DOHH2 (cell line): ENCODE measurements at regions not wholly inside any gene's neighbourhood (a gene's known extent, or its start where the extent isn't known, plus 50 kb on each side); places are given as distances from the start of the nearest gene placed in this dataset.

Experiments used
- H3F3A ChIP-seq: fragments of 200-600 bp; sonication (generic), shearing (Covaris generic); 2 replicates; pipeline ENCODE4 v1.6.0; 2016; ENCODE audit warnings: antibody characterized with exemption, mild to moderate bottlenecking; ENCODE audit not compliant: control insufficient read depth, insufficient read depth
- H3K27ac ChIP-seq: fragments of 200-600 bp; sonication (generic); 2 replicates; pipeline ENCODE4 v1.5.1; 2014; ENCODE audit warnings: low read depth, mild to moderate bottlenecking, low read length, moderate library complexity
- H3K27me3 ChIP-seq: fragments of 200-600 bp; sonication (generic); 2 replicates; pipeline ENCODE4 v1.6.1; 2014; ENCODE audit warnings: mild to moderate bottlenecking, low read length, mixed read lengths; ENCODE audit not compliant: control insufficient read depth
- H3K36me3 ChIP-seq: fragments of 200-600 bp; sonication (generic); 2 replicates; pipeline ENCODE4 v1.6.1; 2014; ENCODE audit warnings: mild to moderate bottlenecking, low read length, moderate library complexity, mixed read lengths; ENCODE audit not compliant: control insufficient read depth
- H3K4me1 ChIP-seq: fragments of 200-600 bp; sonication (generic); 2 replicates; pipeline ENCODE4 v1.6.1; 2014; ENCODE audit warnings: mild to moderate bottlenecking, low read length, mixed read lengths; ENCODE audit not compliant: control insufficient read depth
- H3K4me2 ChIP-seq: fragments of 200-600 bp; sonication (generic); 2 replicates; pipeline ENCODE4 v1.6.0; 2014; ENCODE audit warnings: mild to moderate bottlenecking, low read length, moderate library complexity
- H3K4me3 ChIP-seq: fragments of 200-600 bp; sonication (generic); 2 replicates; pipeline ENCODE4 v1.5.1; 2014; ENCODE audit warnings: mild to moderate bottlenecking, low read length, mixed read lengths
- H3K79me2 ChIP-seq: fragments of 200-600 bp; sonication (generic); 2 replicates; pipeline ENCODE4 v1.6.1; 2014; ENCODE audit warnings: mild to moderate bottlenecking, low read length, mixed read lengths; ENCODE audit not compliant: control insufficient read depth
- H3K9me2 ChIP-seq: fragments of 200-600 bp; sonication (generic); replicated peaks from 2 replicates; pipeline ENCODE4 v1.6.1; 2014; ENCODE audit warnings: mild to moderate bottlenecking, low read length, mixed read lengths; ENCODE audit not compliant: control insufficient read depth
- H3K9me3 ChIP-seq: fragments of 200-600 bp; sonication (generic); 2 replicates; pipeline ENCODE4 v1.6.1; 2014; ENCODE audit warnings: antibody characterized with exemption, low read length, mixed read lengths; ENCODE audit not compliant: control insufficient read depth, insufficient read depth
- H4K20me1 ChIP-seq: fragments of 200-600 bp; sonication (generic); 2 replicates; pipeline ENCODE4 v1.6.0; 2014; ENCODE audit warnings: low read depth, mild to moderate bottlenecking, antibody characterized with exemption, low read length, moderate library complexity; ENCODE audit not compliant: control insufficient read depth, insufficient read depth
- EZH2phosphoT487 ChIP-seq: fragments of 200-600 bp; sonication (generic); IDR thresholded peaks from 2 replicates; pipeline ENCODE4 v1.6.1; 2017; ENCODE audit warnings: borderline replicate concordance, mild to moderate bottlenecking, antibody characterized with exemption, low read length, moderate library complexity, mixed read lengths
- TF ChIP-seq, protein P1 (sequence below): fragments of 200-600 bp; sonication (generic); IDR thresholded peaks from one replicate; pipeline ENCODE4 v1.5.1; 2014; ENCODE audit warnings: antibody characterized with exemption, mild to moderate bottlenecking, low read depth, low read length; ENCODE audit not compliant: poor library complexity, severe bottlenecking

DNA sequence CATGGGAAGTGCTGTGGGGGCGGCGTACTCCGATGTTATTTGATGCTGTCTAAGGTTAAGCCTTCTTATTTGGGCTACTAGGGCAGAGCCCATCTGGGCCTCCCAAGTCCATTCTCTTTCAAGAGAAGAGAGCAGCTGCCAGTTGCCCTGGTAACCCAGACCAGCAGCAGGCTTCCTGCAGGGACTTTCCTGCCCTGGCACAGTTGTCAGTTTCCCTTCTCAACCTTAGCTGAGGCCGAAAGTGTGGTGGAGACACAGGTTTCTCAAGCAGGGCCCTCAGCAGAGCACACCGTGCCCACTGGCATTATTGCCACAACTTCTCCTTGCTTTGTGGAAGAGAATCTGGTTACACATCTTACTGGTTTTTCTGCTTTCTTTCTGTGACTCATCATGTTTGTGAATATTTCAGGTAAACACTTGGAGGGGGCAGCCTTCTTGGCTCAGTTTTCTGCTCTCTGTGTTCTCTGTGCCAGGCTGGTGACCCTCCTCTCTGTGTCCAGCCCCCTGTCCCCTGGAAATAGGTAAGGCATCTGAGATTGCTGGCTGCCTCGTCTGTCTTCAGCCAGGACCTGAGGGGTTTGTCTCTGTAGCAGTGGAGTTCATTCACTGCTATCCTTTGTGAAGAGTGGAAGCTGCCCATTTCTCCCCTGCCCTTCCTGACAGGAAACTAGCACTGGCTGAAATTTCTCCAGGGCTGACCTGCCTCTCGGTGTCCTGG is 111.0 kb downstream of the B3GNT2 start:
- no peaks in the 10 kb centered on the region for H3K9me3 ChIP-seq
- no peaks in the 10 kb centered on the region for H4K20me1 ChIP-seq
- H3K79me2 ChIP-seq = no peaks in the 10 kb centered on the region
- no peaks in the 10 kb centered on the region for H3F3A ChIP-seq
- peaks cover 9% of the 10 kb centered on the region; the same call in 1 of the 2 replicates for H3K27me3 ChIP-seq
- no peak overlapping the region for H3K4me2 ChIP-seq
- H3K4me3 ChIP-seq = no peak overlapping the region
- no peaks in the 10 kb centered on the region for H3K9me2 ChIP-seq
- TF ChIP-seq, protein P1, sequence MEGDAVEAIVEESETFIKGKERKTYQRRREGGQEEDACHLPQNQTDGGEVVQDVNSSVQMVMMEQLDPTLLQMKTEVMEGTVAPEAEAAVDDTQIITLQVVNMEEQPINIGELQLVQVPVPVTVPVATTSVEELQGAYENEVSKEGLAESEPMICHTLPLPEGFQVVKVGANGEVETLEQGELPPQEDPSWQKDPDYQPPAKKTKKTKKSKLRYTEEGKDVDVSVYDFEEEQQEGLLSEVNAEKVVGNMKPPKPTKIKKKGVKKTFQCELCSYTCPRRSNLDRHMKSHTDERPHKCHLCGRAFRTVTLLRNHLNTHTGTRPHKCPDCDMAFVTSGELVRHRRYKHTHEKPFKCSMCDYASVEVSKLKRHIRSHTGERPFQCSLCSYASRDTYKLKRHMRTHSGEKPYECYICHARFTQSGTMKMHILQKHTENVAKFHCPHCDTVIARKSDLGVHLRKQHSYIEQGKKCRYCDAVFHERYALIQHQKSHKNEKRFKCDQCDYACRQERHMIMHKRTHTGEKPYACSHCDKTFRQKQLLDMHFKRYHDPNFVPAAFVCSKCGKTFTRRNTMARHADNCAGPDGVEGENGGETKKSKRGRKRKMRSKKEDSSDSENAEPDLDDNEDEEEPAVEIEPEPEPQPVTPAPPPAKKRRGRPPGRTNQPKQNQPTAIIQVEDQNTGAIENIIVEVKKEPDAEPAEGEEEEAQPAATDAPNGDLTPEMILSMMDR = no peak
- TF ChIP-seq EZH2phosphoT487 = no peak
- no peak overlapping the region for H3K27ac ChIP-seq
- peaks cover 6% of the 10 kb centered on the region; the same call in 1 of the 2 replicates for H3K4me1 ChIP-seq
- no peaks in the 10 kb centered on the region for H3K36me3 ChIP-seq

GRCh38 chr2:62305421-62306176 is 109.7 kb downstream of the B3GNT2 start:
- Histone ChIP-seq H3K27me3 (peaks cover 16% of the 10 kb centered on the region; the same call in 1 of the 2 replicates), H3K4me1 (peaks cover 6% of the 10 kb centered on the region; the same call in 1 of the 2 replicates), H3K27ac (no peak overlapping the region), H3K4me3 (no peak overlapping the region), H4K20me1 (no peaks in the 10 kb centered on the region), H3K4me2 (no peak overlapping the region), H3K9me2 (no peaks in the 10 kb centered on the region), H3K36me3 (no peaks in the 10 kb centered on the region), H3F3A (no peaks in the 10 kb centered on the region), H3K79me2 (no peaks in the 10 kb centered on the region), H3K9me3 (no peaks in the 10 kb centered on the region)
- TF ChIP-seq EZH2phosphoT487 = no peak
- TF ChIP-seq, protein P1 = no peak

DNA sequence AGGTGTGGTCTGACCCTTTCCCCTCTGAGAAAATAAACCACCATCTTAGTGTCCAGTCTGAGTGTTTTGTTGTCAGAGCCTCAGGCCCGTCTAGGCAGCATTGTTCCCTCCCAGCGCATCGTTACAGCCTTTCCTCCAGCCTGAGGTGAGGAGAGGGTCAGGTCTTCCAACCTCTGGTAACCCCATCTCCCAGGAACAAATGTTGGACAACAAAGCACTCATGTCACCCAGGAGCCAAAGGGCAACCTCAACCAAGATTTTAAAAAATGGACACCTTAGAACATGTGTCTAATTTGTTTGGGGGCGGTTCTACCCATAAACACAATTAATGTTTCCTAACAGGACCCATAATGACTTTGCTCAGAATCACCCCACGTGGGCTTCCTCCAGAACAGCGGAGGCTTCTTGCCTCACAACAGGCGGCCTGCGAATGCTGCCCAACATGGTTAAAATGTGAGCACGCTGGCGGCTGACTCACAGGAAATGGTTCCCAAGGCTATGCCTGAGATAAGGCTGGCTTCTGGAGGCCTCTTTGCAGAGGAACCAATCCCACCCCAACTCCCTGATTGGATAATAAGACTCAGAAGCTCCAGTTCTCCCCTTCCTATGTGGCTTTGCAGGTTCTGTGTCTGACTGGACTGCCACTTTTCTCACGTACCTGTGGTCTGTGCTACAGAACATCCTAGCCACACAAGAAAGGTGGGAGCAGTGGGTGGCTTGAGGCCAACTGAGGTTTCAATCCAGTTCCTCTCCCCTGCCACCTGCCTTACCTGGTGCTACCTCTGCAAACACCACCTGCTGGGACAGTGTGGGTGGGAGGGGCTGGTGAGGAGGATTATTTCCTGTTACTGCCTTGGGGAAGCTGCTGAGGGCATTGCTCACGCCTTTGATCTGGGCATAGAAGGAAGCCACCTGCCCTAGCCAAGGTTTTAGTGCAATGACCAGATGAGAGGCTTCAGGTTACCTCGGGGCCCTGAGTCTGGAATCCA is 108.8 kb downstream of the B3GNT2 start:
- Histone ChIP-seq H3K9me2 (no peaks in the 10 kb centered on the region), H4K20me1 (no peaks in the 10 kb centered on the region), H3K79me2 (no peaks in the 10 kb centered on the region), H3K4me3 (no peak overlapping the region), H3K4me1 (peaks cover 3% of the 10 kb centered on the region; the same call in 1 of the 2 replicates), H3K4me2 (no peak overlapping the region), H3K27ac (no peak overlapping the region), H3K36me3 (no peaks in the 10 kb centered on the region), H3K9me3 (no peaks in the 10 kb centered on the region), H3K27me3 (peaks cover 18% of the 10 kb centered on the region; the same call in 1 of the 2 replicates), H3F3A (no peaks in the 10 kb centered on the region)
- TF ChIP-seq, protein P1 = no peak
- TF ChIP-seq EZH2phosphoT487 = no peak
